DND-41 (cell line): ENCODE measurements at regions not wholly inside any gene's neighbourhood (a gene's known extent, or its start where the extent isn't known, plus 50 kb on each side); places are given as distances from the start of the nearest gene placed in this dataset.
A peak's percentile ranks its signal among the peaks of the same experiment; 100 is the strongest.

Experiments
- CTCF ChIP-seq: IDR thresholded peaks from 2 replicates; pipeline ENCODE4 v1.5.1; 2012; ENCODE audit warnings: borderline replicate concordance, low read length, moderate library complexity, mild to moderate bottlenecking; ENCODE audit not compliant: poor library complexity, severe bottlenecking; ENCODE audit errors: extremely low read depth
- EZH2 ChIP-seq: IDR thresholded peaks from 3 replicates; pipeline ENCODE4 v1.6.1; 2012; ENCODE audit warnings: borderline replicate concordance, low read depth, mild to moderate bottlenecking, moderate library complexity, low read length, inconsistent platforms; ENCODE audit not compliant: severe bottlenecking

DNA sequence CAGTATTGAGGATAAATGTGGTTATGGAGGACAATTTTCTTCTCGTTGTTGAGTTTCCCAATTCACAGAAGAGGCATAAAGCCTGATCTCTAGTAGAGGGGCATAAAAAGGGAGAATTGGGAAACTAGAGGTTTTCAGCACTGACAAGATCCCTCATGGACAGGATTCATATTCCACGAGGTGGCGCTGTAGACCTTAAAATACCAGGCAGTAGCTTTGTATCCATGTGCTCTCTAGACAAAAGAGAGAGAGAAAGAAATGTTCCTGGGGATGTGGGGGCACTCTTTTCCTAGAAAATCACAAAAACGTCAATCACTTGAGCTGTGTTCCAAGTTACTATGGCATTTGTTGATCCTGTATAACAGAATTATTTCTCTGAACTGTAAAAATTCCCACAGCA is 128.3 kb downstream of the MAGEE1 start:
- TF ChIP-seq CTCF: peak; percentile 19
- TF ChIP-seq EZH2: no peak
